Ovary (tissue), 3 donors: ENCODE measurements at regions not wholly inside any gene's neighbourhood (a gene's known extent, or its start where the extent isn't known, plus 50 kb on each side); places are given as distances from the start of the nearest gene placed in this dataset.

Experiments
- POLR2A ChIP-seq: fragments of 450-650 bp; IDR thresholded peaks from one replicate; pipeline ENCODE4 v1.6.1; 2017; ENCODE audit warnings: antibody characterized with exemption, mild to moderate bottlenecking, moderate library complexity
- TF ChIP-seq, protein P1 (sequence below), 3 donors: fragments of 450-650 bp in 2 of 3; fragments of 200-600 bp in 1 of 3; IDR thresholded peaks; one replicate each; pipeline versions ENCODE4 v1.5.1 to v1.8.0; 2016 to 2022; ENCODE audit warnings: antibody characterized with exemption in 3 of 3, mild to moderate bottlenecking in 1 of 3
- donor health status: DM: no; HTN: no; CAD: no.

DNA sequence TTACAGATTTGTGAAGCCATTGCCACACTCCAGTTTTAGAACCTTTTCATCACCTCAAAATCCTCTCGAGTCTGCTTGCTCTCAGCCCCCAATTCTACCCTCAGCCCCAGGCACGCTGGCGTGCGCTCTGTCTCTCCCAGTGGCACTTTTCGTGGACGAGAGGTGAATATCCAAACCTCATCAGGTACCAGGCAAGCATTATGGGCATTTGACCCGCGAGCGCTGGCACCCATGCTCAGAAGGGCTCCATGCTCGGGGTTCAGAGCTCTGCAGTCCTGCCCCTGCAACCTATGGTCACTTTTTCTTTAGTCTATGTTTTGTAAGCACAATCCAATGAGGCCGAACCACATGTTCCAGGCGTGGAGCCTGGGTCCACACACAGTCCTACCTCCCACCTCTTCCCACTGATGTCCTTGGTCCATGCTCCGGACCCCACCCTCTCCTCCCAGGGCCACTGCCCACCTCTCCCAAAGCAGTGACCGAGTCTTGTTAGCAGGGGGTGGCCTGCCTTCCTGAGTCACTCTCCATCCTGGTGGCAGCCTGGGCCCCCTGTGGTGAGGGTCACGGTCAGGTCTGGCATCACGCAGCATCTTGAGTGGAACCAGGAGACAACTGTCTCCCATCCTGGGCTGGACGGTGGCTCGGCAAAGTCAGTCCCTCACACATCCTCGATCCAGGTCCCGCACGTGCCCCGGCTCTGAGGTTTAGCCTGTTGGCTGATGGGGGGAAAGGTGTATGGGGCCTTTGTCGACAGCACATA lies 256.9 kb downstream of the NDUFA10 start:
- TF ChIP-seq, protein P1, sequence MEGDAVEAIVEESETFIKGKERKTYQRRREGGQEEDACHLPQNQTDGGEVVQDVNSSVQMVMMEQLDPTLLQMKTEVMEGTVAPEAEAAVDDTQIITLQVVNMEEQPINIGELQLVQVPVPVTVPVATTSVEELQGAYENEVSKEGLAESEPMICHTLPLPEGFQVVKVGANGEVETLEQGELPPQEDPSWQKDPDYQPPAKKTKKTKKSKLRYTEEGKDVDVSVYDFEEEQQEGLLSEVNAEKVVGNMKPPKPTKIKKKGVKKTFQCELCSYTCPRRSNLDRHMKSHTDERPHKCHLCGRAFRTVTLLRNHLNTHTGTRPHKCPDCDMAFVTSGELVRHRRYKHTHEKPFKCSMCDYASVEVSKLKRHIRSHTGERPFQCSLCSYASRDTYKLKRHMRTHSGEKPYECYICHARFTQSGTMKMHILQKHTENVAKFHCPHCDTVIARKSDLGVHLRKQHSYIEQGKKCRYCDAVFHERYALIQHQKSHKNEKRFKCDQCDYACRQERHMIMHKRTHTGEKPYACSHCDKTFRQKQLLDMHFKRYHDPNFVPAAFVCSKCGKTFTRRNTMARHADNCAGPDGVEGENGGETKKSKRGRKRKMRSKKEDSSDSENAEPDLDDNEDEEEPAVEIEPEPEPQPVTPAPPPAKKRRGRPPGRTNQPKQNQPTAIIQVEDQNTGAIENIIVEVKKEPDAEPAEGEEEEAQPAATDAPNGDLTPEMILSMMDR (IDR thresholded peaks at IDR 0.05), result no peak
- TF ChIP-seq POLR2A, result no peak
